ENCODE measurements at regions not wholly inside any gene's neighbourhood (a gene's known extent, or its start where the extent isn't known, plus 50 kb on each side); places are given as distances from the start of the nearest gene placed in this dataset.

DNA sequence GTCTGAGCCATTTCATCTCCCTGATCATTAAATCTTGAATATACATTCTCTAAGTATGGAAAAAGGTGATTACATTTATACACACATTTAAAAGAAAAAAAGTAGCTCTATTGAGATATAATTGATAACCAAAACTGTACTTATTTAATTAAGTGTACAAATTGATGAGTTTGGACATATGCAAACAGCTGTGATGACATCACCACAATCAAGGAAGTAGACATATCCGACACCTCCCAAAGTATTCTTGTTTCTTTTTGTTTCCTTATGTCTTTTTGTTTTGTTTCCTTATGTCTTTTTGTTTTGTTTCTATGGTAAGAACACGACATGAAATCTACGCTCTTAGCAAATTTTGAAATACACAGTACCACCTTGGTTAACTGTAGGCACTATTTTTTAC, 1393.9 kb upstream of the MIR17HG start:
- TF ChIP-seq CTCF (IDR thresholded peaks at IDR 0.05; ENCODE audit: low read depth, low read length): no peak
- DNase-seq (ENCODE audit: low read depth, low spot score): no peak
- in situ Hi-C loops (cut with HindIII; ENCODE audit: low sequenced_read_pairs): no loop called here
- no peak overlapping the region for H3K4me3 ChIP-seq (ENCODE audit: low read depth, low read length)

- H3K4me3 ChIP-seq (ENCODE audit: low read depth, low read length): no peak overlapping the region
- in situ Hi-C loops (cut with HindIII; ENCODE audit: low sequenced_read_pairs): no loop called here
- TF ChIP-seq CTCF (IDR thresholded peaks at IDR 0.05; ENCODE audit: low read depth, low read length): no peak
- no peak for DNase-seq (ENCODE audit: low read depth, low spot score)
Observed at GRCh38 chr13:89955773-89956172, 1391.7 kb upstream of the MIR17HG start.

- in situ Hi-C loops (cut with HindIII; ENCODE audit: low sequenced_read_pairs): no loop called here
- DNase-seq (ENCODE audit: low read depth, low spot score): no peak
- no peak overlapping the region for H3K4me3 ChIP-seq (ENCODE audit: low read depth, low read length)
- TF ChIP-seq CTCF (IDR thresholded peaks at IDR 0.05; ENCODE audit: low read depth, low read length): no peak
Observed at GRCh38 chr13:89959074-89959473, 1388.4 kb upstream of the MIR17HG start.

- no peak for TF ChIP-seq CTCF (IDR thresholded peaks at IDR 0.05; ENCODE audit: low read depth, low read length)
- in situ Hi-C loops (cut with HindIII; ENCODE audit: low sequenced_read_pairs): no loop called here
- DNase-seq (ENCODE audit: low read depth, low spot score): no peak
- H3K4me3 ChIP-seq (ENCODE audit: low read depth, low read length): no peak overlapping the region
Observed at GRCh38 chr13:89965252-89965651, 1382.2 kb upstream of the MIR17HG start.

GRCh38 chr13:89966524-89966923, 1381.0 kb upstream of the MIR17HG start:
- in situ Hi-C loops (cut with HindIII; ENCODE audit: low sequenced_read_pairs): no loop called here
- TF ChIP-seq CTCF (IDR thresholded peaks at IDR 0.05; ENCODE audit: low read depth, low read length): no peak
- DNase-seq (ENCODE audit: low read depth, low spot score): no peak
- no peak overlapping the region for H3K4me3 ChIP-seq (ENCODE audit: low read depth, low read length)

GRCh38 chr13:89967701-89968100, 1379.8 kb upstream of the MIR17HG start:
- no peak overlapping the region for H3K4me3 ChIP-seq (ENCODE audit: low read depth, low read length)
- no peak for DNase-seq (ENCODE audit: low read depth, low spot score)
- TF ChIP-seq CTCF (IDR thresholded peaks at IDR 0.05; ENCODE audit: low read depth, low read length): no peak
- in situ Hi-C loops (cut with HindIII; ENCODE audit: low sequenced_read_pairs): no loop called here

- no peak for TF ChIP-seq CTCF (IDR thresholded peaks at IDR 0.05; ENCODE audit: low read depth, low read length)
- DNase-seq (ENCODE audit: low read depth, low spot score): no peak
- no peak overlapping the region for H3K4me3 ChIP-seq (ENCODE audit: low read depth, low read length)
- in situ Hi-C loops (cut with HindIII; ENCODE audit: low sequenced_read_pairs): no loop called here
Observed at GRCh38 chr13:89968470-89968869, 1379.0 kb upstream of the MIR17HG start.

Data from astrocyte of the spinal cord (primary cell).